ENCODE measurements at regions not wholly inside any gene's neighbourhood (a gene's known extent, or its start where the extent isn't known, plus 50 kb on each side); places are given as distances from the start of the nearest gene placed in this dataset.
"Not testable (repeated sequence)": the region's sequence is repeated elsewhere in the genome, so short reads cannot be mapped to it uniquely, and the experiment has no call there.

DNA sequence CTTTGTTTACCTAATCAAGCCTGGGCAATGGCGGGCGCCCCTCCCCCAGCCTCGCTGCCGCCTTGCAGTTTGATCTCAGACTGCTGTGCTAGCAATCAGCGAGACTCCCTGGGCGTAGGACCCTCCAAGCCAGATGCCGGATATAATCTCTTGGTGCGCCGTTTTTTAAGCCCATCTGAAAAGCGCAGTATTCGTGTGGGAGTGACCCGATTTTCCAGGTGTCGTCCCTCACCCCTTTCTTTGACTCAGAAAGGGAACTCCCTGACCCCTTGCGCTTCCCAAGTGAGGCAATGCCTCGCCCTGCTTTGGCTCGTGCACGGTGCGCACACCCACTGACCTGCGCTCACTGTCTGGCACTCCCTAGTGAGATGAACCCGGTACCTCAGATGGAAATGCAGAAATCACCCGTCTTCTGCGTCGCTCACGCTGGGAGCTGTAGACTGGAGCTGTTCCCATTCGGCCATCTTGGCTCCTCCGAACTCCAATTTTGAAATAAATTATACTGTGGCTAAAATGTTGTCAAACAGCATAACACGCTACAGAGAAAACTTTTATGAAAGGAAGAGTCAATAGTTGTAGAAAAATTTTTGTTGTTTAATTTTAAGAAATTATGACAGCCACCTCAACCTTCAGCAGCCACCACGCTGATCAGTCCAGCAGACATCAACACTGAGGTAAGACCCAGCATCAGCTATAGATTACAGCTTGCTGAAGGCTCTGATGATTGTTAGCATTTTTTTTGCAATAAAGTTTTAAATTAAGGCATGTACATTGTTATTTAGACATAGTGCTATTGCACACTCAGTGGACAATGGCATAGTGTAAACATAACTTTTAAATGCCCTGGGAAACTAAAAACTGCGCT is 384.7 kb upstream of the DEPDC1 start:
- H3K4me1 Mint-ChIP-seq; H3K4me3 Mint-ChIP-seq; H3K27me3 Mint-ChIP-seq (ENCODE audit: low read depth in 3 of 3); H3K27ac Mint-ChIP-seq; DNase-seq; H3K36me3 Mint-ChIP-seq: not testable (repeated sequence)
- H3K9me3 Mint-ChIP-seq = peaks cover 0 to 14% (median 6%) of the 10 kb centered on the region in 6 donors

DNA sequence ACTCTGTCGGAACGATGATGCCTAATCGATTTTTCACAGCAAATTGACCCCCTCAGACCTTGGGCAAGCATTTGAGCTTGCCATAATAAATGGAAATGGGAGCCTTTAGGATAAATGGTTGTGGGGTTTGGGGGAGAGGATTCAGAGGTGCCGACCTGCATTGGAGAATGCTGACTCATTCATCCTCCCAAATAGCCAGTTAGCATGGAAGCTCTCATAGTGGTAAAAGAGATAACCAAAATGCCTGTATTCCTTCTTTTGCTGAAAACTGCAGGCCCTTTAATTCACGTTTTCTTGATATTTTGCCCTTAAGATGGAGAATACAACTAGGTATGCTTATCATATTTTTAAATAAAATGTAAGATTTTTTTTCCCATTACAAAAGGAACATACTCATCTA is 392.6 kb upstream of the DEPDC1 start:
- no peaks in the 10 kb centered on the region for H3K4me1 Mint-ChIP-seq
- no peaks in the 10 kb centered on the region for H3K36me3 Mint-ChIP-seq
- no peak overlapping the region for H3K4me3 Mint-ChIP-seq
- H3K27me3 Mint-ChIP-seq (ENCODE audit: low read depth in 3 of 3) = peaks cover 0 to 2% (median 1%) of the 10 kb centered on the region in 3 donors
- no peak for DNase-seq
- peaks cover 0 to 31% (median 15%) of the 10 kb centered on the region in 6 donors for H3K9me3 Mint-ChIP-seq
- H3K27ac Mint-ChIP-seq = no peak overlapping the region

DNA sequence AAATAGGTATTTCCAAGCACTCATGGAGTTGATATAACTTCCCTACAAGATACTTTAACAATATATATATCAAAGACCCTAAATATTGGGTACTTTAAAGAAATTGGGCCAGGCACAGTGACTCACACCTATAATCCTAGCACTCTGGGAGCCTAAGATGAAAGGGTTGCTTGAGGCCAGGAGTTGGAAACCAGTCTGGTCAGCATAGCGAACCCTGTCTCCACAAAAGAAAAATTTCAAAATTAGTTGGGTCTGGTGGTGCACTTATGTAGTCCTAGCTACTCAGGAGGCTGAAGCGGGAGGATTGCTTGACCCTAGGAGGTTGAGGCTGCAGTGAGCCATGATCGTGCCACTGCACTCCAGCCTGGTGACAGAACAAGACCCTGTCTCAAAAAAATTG is 393.9 kb upstream of the DEPDC1 start:
- Mint-ChIP-seq H3K4me3 (no peak overlapping the region), H3K36me3 (no peaks in the 10 kb centered on the region), H3K9me3 (peaks cover 2 to 31% (median 16%) of the 10 kb centered on the region in 6 donors), H3K4me1 (no peaks in the 10 kb centered on the region), H3K27ac (no peak overlapping the region), H3K27me3 (ENCODE audit: low read depth in 3 of 3) (peaks cover 0 to 2% (median 1%) of the 10 kb centered on the region in 3 donors)
- DNase-seq = no peak

DNA sequence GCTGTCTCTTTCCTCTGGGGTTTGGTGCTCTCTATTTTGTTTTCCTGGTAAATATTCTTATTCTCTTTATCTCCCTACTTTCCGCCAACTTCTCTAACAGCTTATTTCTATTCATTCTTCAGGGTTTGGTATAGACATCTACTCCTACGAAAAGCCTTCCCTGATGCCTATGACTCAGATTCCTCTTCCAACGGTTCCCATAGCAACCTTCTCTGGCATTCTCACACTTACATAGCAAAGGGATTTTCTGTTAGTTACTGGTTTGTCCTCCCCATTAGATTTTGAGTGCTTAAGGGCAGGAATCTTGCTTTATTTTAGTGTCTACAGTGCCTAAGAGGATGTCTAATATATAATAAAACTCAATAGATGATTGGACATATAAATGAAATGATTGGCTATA is 407.6 kb upstream of the DEPDC1 start:
- H3K9me3 Mint-ChIP-seq = peaks cover 5 to 27% (median 20%) of the 10 kb centered on the region in 6 donors
- no peak overlapping the region for H3K27ac Mint-ChIP-seq
- peaks cover 0 to 2% (median 0%) of the 10 kb centered on the region in 3 donors for H3K27me3 Mint-ChIP-seq (ENCODE audit: low read depth in 3 of 3)
- no peak for DNase-seq
- no peaks in the 10 kb centered on the region for H3K4me1 Mint-ChIP-seq
- H3K36me3 Mint-ChIP-seq = peaks cover 0 to 3% (median 0%) of the 10 kb centered on the region in 3 donors
- H3K4me3 Mint-ChIP-seq = no peak overlapping the region

DNA sequence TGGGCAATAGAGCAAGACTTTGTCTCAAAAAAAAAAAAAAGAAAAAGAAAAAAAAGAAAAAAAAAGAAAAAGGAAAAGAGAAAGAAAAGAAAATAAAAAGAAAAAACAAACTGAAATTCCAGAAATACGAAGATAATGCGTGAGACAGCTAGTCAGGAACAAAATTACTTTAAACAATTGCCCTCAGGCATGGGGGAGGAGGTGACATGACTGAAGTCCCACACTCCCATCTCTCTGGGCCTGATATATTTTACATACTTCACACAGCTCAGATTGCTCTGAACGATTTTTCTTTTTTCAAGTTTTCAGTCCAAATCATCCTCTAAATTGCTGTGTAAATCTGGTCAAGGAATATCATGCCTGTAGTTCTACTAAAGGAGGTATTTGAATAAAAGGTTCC is 409.5 kb upstream of the DEPDC1 start:
- Mint-ChIP-seq H3K9me3 (peaks cover 7 to 42% (median 26%) of the 10 kb centered on the region in 6 donors), H3K4me3 (no peak overlapping the region), H3K4me1 (no peaks in the 10 kb centered on the region), H3K27me3 (ENCODE audit: low read depth in 3 of 3) (peaks cover 0 to 2% (median 0%) of the 10 kb centered on the region in 3 donors), H3K27ac (no peak overlapping the region), H3K36me3 (peaks cover 0 to 4% (median 3%) of the 10 kb centered on the region in 3 donors)
- DNase-seq = no peak

DNA sequence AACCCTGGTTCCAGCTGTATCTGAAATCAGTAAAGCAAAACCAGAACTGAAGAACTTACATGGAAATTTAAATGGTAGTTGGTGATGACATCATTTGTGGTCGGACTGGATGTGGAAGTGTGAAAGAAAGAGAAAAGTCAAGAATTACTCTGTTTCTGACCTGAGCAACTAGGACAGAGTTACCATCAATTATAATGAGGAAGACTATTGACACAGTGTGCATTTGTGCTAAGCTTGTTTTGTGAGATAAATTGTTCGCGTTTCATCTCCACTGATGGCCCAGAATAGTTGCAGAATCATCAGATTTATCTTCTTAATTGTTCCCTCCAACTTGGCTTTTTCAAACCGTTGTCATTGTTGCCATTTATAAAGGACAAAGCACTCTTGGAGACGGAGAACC is 410.6 kb upstream of the DEPDC1 start:
- peaks cover 0 to 2% (median 0%) of the 10 kb centered on the region in 3 donors for H3K27me3 Mint-ChIP-seq (ENCODE audit: low read depth in 3 of 3)
- no peak overlapping the region for H3K4me3 Mint-ChIP-seq
- H3K36me3 Mint-ChIP-seq = peaks cover 0 to 8% (median 3%) of the 10 kb centered on the region in 3 donors
- peaks cover 6 to 44% (median 26%) of the 10 kb centered on the region in 6 donors for H3K9me3 Mint-ChIP-seq
- H3K4me1 Mint-ChIP-seq = no peaks in the 10 kb centered on the region
- H3K27ac Mint-ChIP-seq = no peak overlapping the region
- DNase-seq = no peak

DNA sequence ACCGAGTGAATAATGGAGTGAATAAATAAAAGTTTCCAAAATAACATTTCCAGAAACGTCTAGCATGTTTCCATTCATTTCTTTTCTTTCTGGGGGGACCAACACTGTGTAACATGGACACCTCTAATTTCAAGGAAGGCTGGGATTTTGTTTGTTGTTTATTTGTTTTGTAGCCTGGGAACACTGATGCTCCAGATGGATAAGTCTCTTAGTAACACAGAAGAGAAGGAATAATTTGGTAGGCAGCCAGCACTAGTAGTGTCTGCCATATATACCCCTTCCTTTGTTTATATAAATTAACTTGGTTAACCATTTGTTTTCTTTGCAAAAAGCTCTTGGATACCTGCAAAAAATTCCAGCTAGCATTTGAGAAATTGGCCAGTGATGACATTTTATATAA is 411.4 kb upstream of the DEPDC1 start:
- H3K27ac Mint-ChIP-seq = no peak overlapping the region
- no peak for DNase-seq
- no peaks in the 10 kb centered on the region for H3K4me1 Mint-ChIP-seq
- no peak overlapping the region for H3K4me3 Mint-ChIP-seq
- peaks cover 0 to 2% (median 0%) of the 10 kb centered on the region in 3 donors for H3K27me3 Mint-ChIP-seq (ENCODE audit: low read depth in 3 of 3)
- peaks cover 0 to 10% (median 3%) of the 10 kb centered on the region in 3 donors for H3K36me3 Mint-ChIP-seq
- peaks cover 8 to 46% (median 31%) of the 10 kb centered on the region in 6 donors for H3K9me3 Mint-ChIP-seq

DNA sequence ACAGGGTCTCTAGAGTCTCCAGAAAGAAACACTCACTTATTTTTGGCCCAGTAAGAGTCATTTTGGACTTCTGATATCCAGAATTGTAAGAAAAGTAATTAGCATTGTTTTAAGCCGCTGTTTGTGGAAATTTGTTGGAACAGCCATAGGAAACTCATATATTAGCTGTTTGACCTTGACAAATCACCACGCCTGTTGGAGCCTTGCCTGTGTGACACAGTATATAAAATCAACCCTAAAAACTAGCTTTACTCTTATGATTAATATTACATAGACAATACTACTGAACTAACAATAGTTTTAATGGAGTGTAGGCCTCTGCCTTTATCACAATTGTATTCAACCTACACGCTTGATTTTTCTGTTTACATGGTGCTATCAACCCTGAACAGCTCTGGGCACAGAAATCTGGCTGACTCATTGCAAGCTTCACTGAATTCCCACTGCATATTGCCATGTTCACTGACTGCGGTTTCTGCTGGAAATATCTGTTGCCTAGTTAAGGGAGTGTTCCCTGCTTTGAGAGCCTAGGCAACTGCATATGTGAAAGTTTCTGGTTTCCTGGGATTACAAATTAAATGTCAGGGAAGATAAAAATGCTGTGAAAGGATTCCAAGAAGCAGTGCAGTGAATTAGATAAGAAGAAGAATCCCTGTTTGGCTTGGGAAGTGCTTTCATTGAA is 419.5 kb upstream of the DEPDC1 start:
- no peaks in the 10 kb centered on the region for H3K27me3 Mint-ChIP-seq (ENCODE audit: low read depth in 3 of 3)
- no peak overlapping the region for H3K4me3 Mint-ChIP-seq
- H3K9me3 Mint-ChIP-seq = peaks cover 7 to 54% (median 19%) of the 10 kb centered on the region in 6 donors

DNA sequence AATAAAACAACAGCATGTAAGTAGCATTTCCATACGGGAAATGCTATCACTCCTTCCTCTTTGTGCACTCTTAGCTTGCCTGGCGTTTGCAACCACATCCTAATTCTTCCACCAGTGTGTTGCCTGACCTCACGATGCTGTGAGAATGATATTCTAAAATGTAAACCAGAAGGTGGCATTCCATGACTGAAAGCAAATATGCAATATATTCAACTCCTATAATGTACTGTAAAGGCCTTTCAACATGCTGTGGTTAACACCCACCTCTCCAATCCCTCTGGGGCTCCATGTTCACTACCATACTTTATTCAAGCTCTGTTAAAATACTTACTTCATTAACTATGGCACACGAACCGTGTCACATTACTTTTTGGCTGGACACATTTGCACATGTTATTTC is 420.6 kb upstream of the DEPDC1 start:
- Mint-ChIP-seq H3K27me3 (ENCODE audit: low read depth in 3 of 3) (no peaks in the 10 kb centered on the region), H3K36me3 (peaks cover 0 to 2% (median 0%) of the 10 kb centered on the region in 3 donors), H3K9me3 (peaks cover 7 to 58% (median 19%) of the 10 kb centered on the region in 6 donors), H3K4me3 (no peak overlapping the region), H3K27ac (no peak overlapping the region), H3K4me1 (no peaks in the 10 kb centered on the region)
- no peak for DNase-seq

More for the DNA sequence above, 419.5 kb upstream of the DEPDC1 start:
- Mint-ChIP-seq H3K4me1 (no peaks in the 10 kb centered on the region), H3K27ac (no peak overlapping the region), H3K36me3 (peaks cover 0 to 6% (median 0%) of the 10 kb centered on the region in 3 donors)
- no peak for DNase-seq

DNA sequence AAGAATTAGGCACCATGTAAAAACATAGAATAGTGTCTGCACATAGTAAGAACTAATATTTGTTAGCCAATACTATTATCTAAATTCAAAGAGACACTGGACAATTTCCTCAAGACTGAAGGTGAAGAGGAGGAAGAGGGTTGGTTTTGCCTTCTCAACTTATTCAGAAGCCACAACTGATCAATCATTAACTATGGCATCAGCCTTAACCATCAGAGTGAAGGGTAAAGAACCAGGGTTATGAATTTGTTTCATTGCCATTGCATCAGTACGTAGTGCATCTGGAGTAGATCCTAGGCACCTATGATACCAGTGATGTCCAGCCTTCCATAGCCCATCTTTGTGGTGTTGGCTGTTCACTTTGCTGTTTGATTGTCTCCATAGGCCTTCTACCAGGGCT is 421.7 kb upstream of the DEPDC1 start:
- no peak overlapping the region for H3K4me3 Mint-ChIP-seq
- no peaks in the 10 kb centered on the region for H3K4me1 Mint-ChIP-seq

DNA sequence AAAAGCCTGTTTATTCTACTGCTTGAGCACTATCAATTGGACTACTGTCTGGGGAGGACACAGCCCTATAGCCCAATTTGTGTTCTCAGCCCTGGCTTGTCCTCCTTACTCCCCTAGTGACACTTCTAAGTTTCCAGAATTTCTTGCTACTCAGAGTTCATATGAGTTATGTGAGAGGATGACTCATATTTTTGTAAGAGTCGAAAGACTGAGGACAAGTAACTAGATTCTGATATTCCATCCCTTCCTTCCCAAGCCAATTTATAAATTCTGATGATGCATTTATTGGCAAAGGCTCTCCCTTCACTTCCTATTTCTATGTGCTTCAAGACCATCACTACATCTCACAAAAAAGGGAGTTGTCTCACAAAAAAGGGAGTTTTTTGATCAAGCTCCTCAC is 422.2 kb upstream of the DEPDC1 start:
- no peaks in the 10 kb centered on the region for H3K4me1 Mint-ChIP-seq
- H3K4me3 Mint-ChIP-seq = no peak overlapping the region
- H3K27me3 Mint-ChIP-seq (ENCODE audit: low read depth in 3 of 3) = no peaks in the 10 kb centered on the region
- no peak overlapping the region for H3K27ac Mint-ChIP-seq
- DNase-seq = no peak
- H3K9me3 Mint-ChIP-seq = peaks cover 7 to 52% (median 13%) of the 10 kb centered on the region in 6 donors
- H3K36me3 Mint-ChIP-seq = no peaks in the 10 kb centered on the region

More for the DNA sequence above, 421.7 kb upstream of the DEPDC1 start:
- Mint-ChIP-seq H3K9me3 (peaks cover 7 to 55% (median 14%) of the 10 kb centered on the region in 6 donors), H3K27me3 (ENCODE audit: low read depth in 3 of 3) (no peaks in the 10 kb centered on the region), H3K27ac (no peak overlapping the region), H3K36me3 (no peaks in the 10 kb centered on the region)
- no peak for DNase-seq

DNA sequence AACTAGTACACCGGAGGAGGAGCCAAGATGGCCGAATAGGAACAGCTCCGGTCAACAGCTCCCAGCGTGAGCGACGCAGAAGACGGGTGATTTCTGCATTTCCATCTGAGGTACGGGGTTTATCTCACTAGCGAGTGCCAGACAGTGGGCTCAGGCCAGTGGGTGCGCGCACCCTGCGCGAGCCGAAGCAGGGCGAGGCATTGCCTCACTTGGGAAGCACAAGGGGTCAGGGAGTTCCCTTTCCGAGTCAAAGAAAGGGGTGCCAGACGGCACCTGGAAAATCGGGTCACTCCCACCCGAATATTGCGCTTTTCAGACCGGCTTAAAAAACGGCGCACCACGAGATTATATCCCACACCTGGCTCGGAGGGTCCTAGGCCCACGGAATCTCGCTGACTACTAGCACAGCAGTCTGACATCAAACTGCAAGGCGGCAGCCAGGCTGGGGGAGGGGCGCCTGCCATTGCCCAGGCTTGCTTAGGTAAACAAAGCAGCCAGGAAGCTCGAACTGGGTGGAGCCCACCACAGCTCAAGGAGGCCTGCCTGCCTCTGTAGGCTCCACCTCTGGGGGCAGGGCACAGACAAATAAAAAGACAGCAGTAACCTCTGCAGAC is 426.7 kb upstream of the DEPDC1 start:
- DNase-seq; H3K27me3 Mint-ChIP-seq (ENCODE audit: low read depth in 3 of 3); H3K4me1 Mint-ChIP-seq; H3K4me3 Mint-ChIP-seq; H3K27ac Mint-ChIP-seq; H3K36me3 Mint-ChIP-seq: not testable (repeated sequence)
- peaks cover 0 to 35% (median 14%) of the 10 kb centered on the region in 6 donors for H3K9me3 Mint-ChIP-seq

DNA sequence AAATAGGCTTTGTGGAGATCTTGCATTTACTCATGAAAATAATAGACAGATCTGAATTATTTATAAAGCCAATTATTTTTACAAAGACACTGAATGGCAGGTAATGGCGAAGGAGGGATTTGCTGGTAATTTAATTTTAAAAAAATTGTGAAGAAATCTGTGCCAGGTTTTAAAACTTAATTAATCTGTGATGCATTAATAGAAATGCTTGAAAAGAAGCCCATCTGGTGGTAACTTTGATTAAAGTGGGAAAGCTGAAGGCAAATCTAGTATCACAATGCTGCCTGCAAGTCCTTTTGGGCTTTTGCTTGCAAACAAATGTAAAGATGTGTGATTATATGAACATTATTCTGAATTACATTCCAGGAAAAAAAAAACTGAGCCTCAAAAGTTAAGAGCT is 433.2 kb upstream of the DEPDC1 start:
- H3K4me3 Mint-ChIP-seq = no peak overlapping the region
- no peaks in the 10 kb centered on the region for H3K4me1 Mint-ChIP-seq
- H3K9me3 Mint-ChIP-seq = peaks cover 3 to 18% (median 8%) of the 10 kb centered on the region in 6 donors
- peaks cover 0 to 2% (median 0%) of the 10 kb centered on the region in 3 donors for H3K27me3 Mint-ChIP-seq (ENCODE audit: low read depth in 3 of 3)
- H3K27ac Mint-ChIP-seq = no peak overlapping the region
- H3K36me3 Mint-ChIP-seq = no peaks in the 10 kb centered on the region
- no peak for DNase-seq

DNA sequence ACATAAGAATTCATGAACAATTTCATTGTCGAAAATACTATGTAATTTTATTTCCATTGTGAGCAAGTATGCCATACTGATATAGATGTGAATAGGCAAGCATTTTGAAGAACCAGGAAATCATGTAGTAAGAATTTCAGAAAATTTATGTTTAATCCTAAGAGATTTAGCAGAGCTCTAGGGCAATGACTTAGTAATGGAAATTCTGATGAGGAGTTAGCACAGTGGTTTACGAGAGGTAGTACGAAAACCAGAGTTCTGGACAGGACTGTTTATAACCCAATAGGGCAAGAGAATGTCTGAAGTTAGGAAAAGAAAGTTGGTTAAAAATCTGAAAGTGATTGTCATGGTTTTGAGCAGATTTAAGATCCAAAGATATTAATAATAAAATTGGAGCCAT is 439.6 kb upstream of the DEPDC1 start:
- no peaks in the 10 kb centered on the region for H3K4me1 Mint-ChIP-seq
- H3K9me3 Mint-ChIP-seq = peaks cover 3 to 42% (median 16%) of the 10 kb centered on the region in 6 donors

More for the DNA sequence above, 439.6 kb upstream of the DEPDC1 start:
- no peak overlapping the region for H3K4me3 Mint-ChIP-seq
- H3K36me3 Mint-ChIP-seq = no peaks in the 10 kb centered on the region
- DNase-seq = no peak
- no peak overlapping the region for H3K27ac Mint-ChIP-seq
- peaks cover 0 to 2% (median 0%) of the 10 kb centered on the region in 3 donors for H3K27me3 Mint-ChIP-seq (ENCODE audit: low read depth in 3 of 3)

Measured in immature natural killer cell (primary cell).